PFSK-1 (cell line): ENCODE measurements at regions not wholly inside any gene's neighbourhood (a gene's known extent, or its start where the extent isn't known, plus 50 kb on each side); places are given as distances from the start of the nearest gene placed in this dataset.

Source experiments
- FOXP2 ChIP-seq: optimal IDR thresholded peaks from 2 replicates; pipeline ENCODE3; 2011; ENCODE audit warnings: borderline replicate concordance, control low read depth, inconsistent platforms; ENCODE audit not compliant: insufficient read depth; ENCODE audit errors: extremely low read length, extremely low read depth
- POLR2AphosphoS5 ChIP-seq: IDR thresholded peaks from 2 replicates; pipeline ENCODE4 v1.6.1; 2012; ENCODE audit warnings: low read depth, mild to moderate bottlenecking, control low read depth, low read length, moderate library complexity
- REST ChIP-seq, 2 experiments: IDR thresholded peaks; 2 replicates each; pipeline versions ENCODE4 v1.6.1 to v1.8.0; 2011 to 2012; ENCODE audit warnings: low read depth in 2 of 2, low read length in 2 of 2, control low read depth in 1 of 2, inconsistent platforms in 1 of 2, mild to moderate bottlenecking in 1 of 2, moderate library complexity in 1 of 2; ENCODE audit not compliant: insufficient read depth in 1 of 2
- SIN3A ChIP-seq: IDR thresholded peaks from 2 replicates; pipeline ENCODE4 v1.6.1; 2012; ENCODE audit warnings: mild to moderate bottlenecking, low read length, moderate library complexity, borderline replicate concordance; ENCODE audit not compliant: insufficient read depth
- TAF1 ChIP-seq: IDR thresholded peaks from 2 replicates; pipeline ENCODE4 v1.6.1; 2012; ENCODE audit warnings: low read length, control low read depth, borderline replicate concordance; ENCODE audit not compliant: insufficient read depth

GRCh38 chrX:109252789-109253188 lies 229.1 kb downstream of the GUCY2F start:
- TF ChIP-seq SIN3A (no peak), REST (IDR thresholded peaks at IDR 0.05; ENCODE audit: insufficient read depth in 1 of 2, low read depth in 2 of 2, low read length in 2 of 2) (no peak), TAF1 (no peak), FOXP2 (no peak), POLR2AphosphoS5 (no peak)

GRCh38 chrX:109218761-109219160 lies 263.1 kb downstream of the GUCY2F start:
- TF ChIP-seq FOXP2 (no peak), REST (IDR thresholded peaks at IDR 0.05; ENCODE audit: insufficient read depth in 1 of 2, low read depth in 2 of 2, low read length in 2 of 2) (no peak), SIN3A (no peak), TAF1 (no peak), POLR2AphosphoS5 (no peak)

DNA sequence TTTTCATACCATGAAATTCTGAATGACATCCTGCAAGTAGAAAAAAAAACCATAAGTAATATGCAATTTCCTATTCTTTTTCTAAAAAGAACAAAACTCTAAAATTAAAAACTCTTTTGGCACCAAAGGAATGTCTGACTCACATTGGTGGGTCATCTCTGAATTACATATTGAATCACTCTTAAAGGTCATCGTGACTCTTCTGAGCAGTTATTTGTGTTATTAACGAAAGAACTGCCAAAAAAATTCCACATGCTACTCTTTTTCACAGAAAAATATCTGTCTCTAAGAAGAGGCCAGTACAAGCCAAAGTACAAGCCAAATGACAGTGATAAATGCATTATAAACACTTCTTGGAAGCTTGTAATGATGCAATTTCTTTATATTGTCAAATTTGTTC lies 282.2 kb downstream of the GUCY2F start:
- no peak for TF ChIP-seq SIN3A
- TF ChIP-seq TAF1 = no peak
- no peak for TF ChIP-seq FOXP2
- no peak for TF ChIP-seq POLR2AphosphoS5
- no peak for TF ChIP-seq REST (IDR thresholded peaks at IDR 0.05; ENCODE audit: insufficient read depth in 1 of 2, low read depth in 2 of 2, low read length in 2 of 2)

DNA sequence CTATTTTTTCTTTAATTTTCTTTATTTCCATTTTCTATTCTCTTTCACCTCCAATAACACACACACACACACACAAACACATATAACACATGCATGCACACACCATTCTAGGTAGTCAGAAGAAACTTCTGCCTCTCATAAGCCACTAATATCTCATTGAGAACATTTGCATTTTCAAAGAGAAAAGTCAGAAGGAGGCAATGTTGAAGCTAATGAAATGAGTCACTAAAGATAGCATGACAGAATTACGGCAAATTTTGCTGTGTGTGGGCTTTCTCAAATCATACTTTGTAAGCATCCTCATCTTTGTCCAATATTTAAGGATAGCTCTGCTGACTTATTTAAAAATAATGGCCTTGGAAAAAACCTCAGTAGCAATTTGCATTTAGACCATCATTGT lies 291.3 kb downstream of the GUCY2F start:
- TF ChIP-seq SIN3A (no peak), POLR2AphosphoS5 (no peak), TAF1 (no peak), REST (IDR thresholded peaks at IDR 0.05; ENCODE audit: insufficient read depth in 1 of 2, low read depth in 2 of 2, low read length in 2 of 2) (no peak), FOXP2 (no peak)

- TF ChIP-seq SIN3A = no peak
- TF ChIP-seq FOXP2 = no peak
- TF ChIP-seq TAF1 = no peak
- TF ChIP-seq REST (IDR thresholded peaks at IDR 0.05; ENCODE audit: insufficient read depth in 1 of 2, low read depth in 2 of 2, low read length in 2 of 2) = no peak
- no peak for TF ChIP-seq POLR2AphosphoS5
These were observed 294.3 kb downstream of the GUCY2F start for GRCh38 chrX:109187473-109188168.
